Activated CD8-positive, alpha-beta T cell treated with anti-CD3 and anti-CD28 coated beads for 36 hours (primary cell): ENCODE measurements at regions not wholly inside any gene's neighbourhood (a gene's known extent, or its start where the extent isn't known, plus 50 kb on each side); places are given as distances from the start of the nearest gene placed in this dataset.

Experiments used
- ATAC-seq: fragments of 200-7000 bp; cut with Tn5 transposase; one replicate; pipeline ENCODE4 v1.10.0; 2021; ENCODE audit warnings: mild to moderate bottlenecking, moderate library complexity
- CTCF ChIA-PET: fragments of 350-600 bp; sonication (Branson Sonifier 250); formaldehyde crosslinking; loops from one replicate; lab custom pipeline; 2021; ENCODE audit warnings: antibody characterized with exemption; lab: Charles Lee
- POLR2A ChIA-PET: fragments of 350-600 bp; sonication (Branson Sonifier 250); formaldehyde crosslinking; loops from one replicate; lab custom pipeline; 2021; ENCODE audit warnings: antibody characterized with exemption; lab: Charles Lee
- DNase-seq: peaks from one replicate; pipeline ENCODE4 v3.0.0-alpha.2; 2020
- H3K27ac Mint-ChIP-seq: one replicate; pipeline ENCODE4 v1.8.0; 2021; ENCODE audit warnings: mild to moderate bottlenecking, mixed read lengths
- H3K27me3 Mint-ChIP-seq: one replicate; pipeline ENCODE4 v1.8.0; 2021; ENCODE audit warnings: mixed read lengths
- H3K36me3 Mint-ChIP-seq: one replicate; pipeline ENCODE4 v1.8.0; 2021; ENCODE audit warnings: low read depth, mixed read lengths
- H3K4me1 Mint-ChIP-seq: one replicate; pipeline ENCODE4 v1.8.0; 2021; ENCODE audit warnings: low read depth, mixed read lengths
- H3K4me3 Mint-ChIP-seq: one replicate; pipeline ENCODE4 v1.8.0; 2021; ENCODE audit warnings: mild to moderate bottlenecking, moderate library complexity, mixed read lengths
- H3K9me3 Mint-ChIP-seq: one replicate; pipeline ENCODE4 v1.8.0; 2021; ENCODE audit warnings: mixed read lengths
- intact Hi-C: fragments of 100-400 bp; cut with micrococcal nuclease; formaldehyde crosslinking; loops from one replicate; pipeline ENCODE4 v1.10.0; 2022
- TF ChIP-seq, protein P1 (sequence below): fragments of 200-600 bp; IDR thresholded peaks from one replicate; pipeline ENCODE4 v1.8.0; 2022; ENCODE audit warnings: antibody characterized with exemption, mild to moderate bottlenecking

DNA sequence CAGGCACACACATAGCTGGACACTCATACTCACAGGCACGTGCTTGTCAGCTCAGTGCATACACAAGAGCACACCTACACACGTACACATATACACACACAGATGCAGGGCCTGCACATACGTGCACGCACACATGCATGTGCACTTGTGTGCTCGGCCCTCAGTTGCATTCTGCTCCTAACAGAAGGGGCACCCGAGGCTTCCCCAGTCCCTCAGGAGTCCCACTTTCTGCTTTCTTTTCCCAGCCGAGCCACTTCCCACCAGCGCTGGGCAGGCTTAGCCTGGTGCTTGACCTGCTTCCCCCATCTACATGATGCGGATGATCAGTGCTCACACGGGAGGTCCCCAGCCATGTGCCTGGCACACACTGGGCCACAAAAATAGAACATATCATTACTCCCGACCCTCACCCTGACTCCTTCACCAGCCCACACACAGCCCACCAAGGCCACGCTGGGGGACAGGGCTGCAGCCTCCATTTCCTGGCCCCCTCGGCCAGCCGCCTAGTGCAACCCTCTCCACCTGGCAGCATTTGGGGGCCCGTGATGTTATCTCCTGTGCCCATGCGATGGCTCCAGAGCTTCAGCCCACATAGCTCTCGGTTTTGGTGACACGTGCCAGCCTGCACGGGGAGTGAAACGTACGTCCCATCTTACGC, 125.2 kb upstream of the SPACA7 start:
- no peaks in the 10 kb centered on the region for H3K9me3 Mint-ChIP-seq
- no peaks in the 10 kb centered on the region for H3K36me3 Mint-ChIP-seq
- CTCF ChIA-PET, result no interaction called here
- intact Hi-C loops, result no loop called here
- peaks cover 2% of the 10 kb centered on the region for H3K27me3 Mint-ChIP-seq
- H3K4me1 Mint-ChIP-seq, result no peaks in the 10 kb centered on the region
- TF ChIP-seq, protein P1, sequence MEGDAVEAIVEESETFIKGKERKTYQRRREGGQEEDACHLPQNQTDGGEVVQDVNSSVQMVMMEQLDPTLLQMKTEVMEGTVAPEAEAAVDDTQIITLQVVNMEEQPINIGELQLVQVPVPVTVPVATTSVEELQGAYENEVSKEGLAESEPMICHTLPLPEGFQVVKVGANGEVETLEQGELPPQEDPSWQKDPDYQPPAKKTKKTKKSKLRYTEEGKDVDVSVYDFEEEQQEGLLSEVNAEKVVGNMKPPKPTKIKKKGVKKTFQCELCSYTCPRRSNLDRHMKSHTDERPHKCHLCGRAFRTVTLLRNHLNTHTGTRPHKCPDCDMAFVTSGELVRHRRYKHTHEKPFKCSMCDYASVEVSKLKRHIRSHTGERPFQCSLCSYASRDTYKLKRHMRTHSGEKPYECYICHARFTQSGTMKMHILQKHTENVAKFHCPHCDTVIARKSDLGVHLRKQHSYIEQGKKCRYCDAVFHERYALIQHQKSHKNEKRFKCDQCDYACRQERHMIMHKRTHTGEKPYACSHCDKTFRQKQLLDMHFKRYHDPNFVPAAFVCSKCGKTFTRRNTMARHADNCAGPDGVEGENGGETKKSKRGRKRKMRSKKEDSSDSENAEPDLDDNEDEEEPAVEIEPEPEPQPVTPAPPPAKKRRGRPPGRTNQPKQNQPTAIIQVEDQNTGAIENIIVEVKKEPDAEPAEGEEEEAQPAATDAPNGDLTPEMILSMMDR, result no peak
- no peak for DNase-seq
- POLR2A ChIA-PET, result no interaction called here
- no peak overlapping the region for H3K27ac Mint-ChIP-seq
- H3K4me3 Mint-ChIP-seq, result no peak overlapping the region
- no peak for ATAC-seq

DNA sequence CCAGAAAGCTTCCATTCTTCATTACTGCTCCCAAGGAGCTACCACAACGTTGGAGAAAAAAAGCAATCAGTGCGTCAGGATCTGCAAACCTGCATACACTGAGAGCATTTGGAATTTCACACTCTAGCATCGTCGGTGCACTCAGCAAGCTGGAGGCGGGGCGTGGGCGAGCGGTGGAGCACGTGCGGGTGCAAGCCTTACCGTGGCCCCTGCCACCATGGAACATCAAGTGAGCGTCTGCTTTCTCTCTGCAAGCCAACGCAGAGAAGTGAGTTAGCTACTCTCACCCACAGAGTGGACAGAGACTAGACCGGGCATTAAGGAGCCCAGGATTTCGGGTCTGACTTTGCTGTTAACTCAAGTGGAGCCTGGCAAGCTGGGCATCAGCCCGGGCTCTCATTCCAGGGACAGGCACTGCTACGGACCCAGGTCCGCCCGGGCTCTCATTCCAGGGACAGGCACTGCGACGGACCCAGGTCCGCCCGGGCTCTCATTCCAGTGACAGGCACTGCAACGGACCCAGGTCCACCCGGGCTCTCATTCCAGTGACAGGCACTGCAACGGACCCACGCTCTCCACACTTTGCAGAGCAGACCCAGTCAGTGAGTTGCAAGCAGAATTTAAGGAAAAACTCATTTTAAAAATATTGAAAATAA, 124.1 kb upstream of the SPACA7 start:
- DNase-seq (no peak), ATAC-seq (no peak)
- H3K36me3 Mint-ChIP-seq, result no peaks in the 10 kb centered on the region
- peaks cover 2% of the 10 kb centered on the region for H3K27me3 Mint-ChIP-seq
- CTCF ChIA-PET, result no interaction called here
- POLR2A ChIA-PET, result no interaction called here
- intact Hi-C loops, result no loop called here
- H3K4me3 Mint-ChIP-seq, result no peak overlapping the region
- H3K27ac Mint-ChIP-seq, result no peak overlapping the region
- TF ChIP-seq, protein P1, result no peak
- H3K4me1 Mint-ChIP-seq, result no peaks in the 10 kb centered on the region
- no peaks in the 10 kb centered on the region for H3K9me3 Mint-ChIP-seq

DNA sequence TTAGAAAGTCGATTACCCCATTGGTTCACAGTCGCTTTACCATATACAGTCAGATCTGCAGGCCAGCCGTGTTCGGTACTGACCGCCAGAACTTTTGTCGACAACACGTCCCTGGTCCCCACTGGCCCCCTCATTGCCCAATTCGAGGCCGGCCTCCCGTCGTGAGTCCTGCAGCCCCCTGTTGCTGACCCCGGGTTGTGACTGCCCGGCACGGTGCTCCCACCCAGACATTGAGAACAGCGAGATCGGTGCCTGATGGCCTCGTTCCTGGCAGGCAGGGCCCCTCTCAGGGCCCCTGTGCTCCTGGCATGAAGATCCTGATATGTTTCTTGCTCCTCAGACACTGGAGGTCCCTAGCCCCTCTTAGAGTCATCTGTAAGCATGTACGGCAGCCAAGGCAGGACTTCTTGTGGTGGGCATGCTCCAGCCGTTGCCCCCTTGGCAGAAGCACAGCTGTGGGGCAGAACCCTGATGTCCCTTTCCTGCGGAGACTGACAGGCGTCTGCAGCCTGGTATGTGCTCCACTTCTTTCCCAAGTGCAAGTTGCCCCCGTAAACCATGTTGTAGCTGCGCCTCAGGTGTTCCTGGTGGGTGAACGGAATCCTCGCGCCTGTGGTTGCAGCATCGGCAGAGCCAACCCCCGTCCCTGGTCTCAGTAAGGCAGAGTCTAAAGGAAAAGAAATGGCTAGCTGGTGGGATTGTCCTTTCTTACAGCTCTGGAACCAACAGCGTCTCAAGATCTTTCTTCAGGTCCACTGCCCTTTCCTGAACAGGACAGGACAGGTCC, 123.2 kb upstream of the SPACA7 start:
- Mint-ChIP-seq H3K4me3 (no peak overlapping the region), H3K27me3 (peaks cover 2% of the 10 kb centered on the region), H3K36me3 (no peaks in the 10 kb centered on the region), H3K27ac (no peak overlapping the region), H3K9me3 (no peaks in the 10 kb centered on the region), H3K4me1 (no peaks in the 10 kb centered on the region)
- TF ChIP-seq, protein P1, result no peak
- CTCF ChIA-PET, result no interaction called here
- POLR2A ChIA-PET, result no interaction called here
- no peak for ATAC-seq
- intact Hi-C loops, result no loop called here
- DNase-seq, result no peak

DNA sequence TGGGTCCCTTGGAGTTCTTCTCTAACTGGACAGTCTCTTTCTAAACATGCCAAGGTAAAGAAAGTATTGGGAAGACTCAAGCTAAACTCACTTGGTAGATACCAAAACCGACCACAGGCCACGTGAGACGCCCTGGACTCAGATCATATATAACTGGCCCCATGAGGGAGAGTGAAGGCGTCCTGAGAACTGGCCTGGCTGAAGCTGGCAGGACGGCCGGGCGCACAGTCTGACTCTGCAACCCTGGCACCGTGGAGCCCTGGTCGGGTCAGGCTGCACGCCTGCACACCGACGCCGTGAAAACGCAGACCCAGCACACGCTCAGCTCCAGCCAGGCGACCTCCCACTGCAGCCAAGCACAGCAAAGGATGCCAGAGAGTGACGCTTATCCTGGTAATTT, 122.5 kb upstream of the SPACA7 start:
- Mint-ChIP-seq H3K27me3 (peaks cover 2% of the 10 kb centered on the region), H3K27ac (no peak overlapping the region), H3K9me3 (no peaks in the 10 kb centered on the region), H3K4me3 (no peak overlapping the region), H3K4me1 (no peaks in the 10 kb centered on the region), H3K36me3 (no peaks in the 10 kb centered on the region)
- ATAC-seq, result no peak
- ChIA-PET CTCF (no interaction called here), POLR2A (no interaction called here)
- intact Hi-C loops, result no loop called here
- no peak for DNase-seq
- TF ChIP-seq, protein P1, result no peak
